Epithelial cell of esophagus (primary cell): ENCODE measurements at regions not wholly inside any gene's neighbourhood (a gene's known extent, or its start where the extent isn't known, plus 50 kb on each side); places are given as distances from the start of the nearest gene placed in this dataset.

ENCODE experiments used
- DNase-seq: peaks from one replicate; pipeline ENCODE4 v3.0.0; 2010; ENCODE audit warnings: low read depth
- H3K4me3 ChIP-seq: 2 replicates; pipeline ENCODE4 v1.5.1; 2011; ENCODE audit warnings: mild to moderate bottlenecking, low read length, control low read depth
- TF ChIP-seq, protein P1 (sequence below): IDR thresholded peaks from 2 replicates; pipeline ENCODE4 v1.5.1; 2011; ENCODE audit warnings: low read depth, mild to moderate bottlenecking, low read length, control low read depth, inconsistent platforms; ENCODE audit not compliant: insufficient read depth; ENCODE audit errors: missing control alignments

- no peak overlapping the region for H3K4me3 ChIP-seq
- no peak for DNase-seq
Observed at GRCh38 chr2:104109356-104109755, 744.6 kb upstream of the POU3F3 start.

GRCh38 chr2:104118889-104119288 is 735.0 kb upstream of the POU3F3 start:
- no peak for DNase-seq
- H3K4me3 ChIP-seq, result no peak overlapping the region
- TF ChIP-seq, protein P1, sequence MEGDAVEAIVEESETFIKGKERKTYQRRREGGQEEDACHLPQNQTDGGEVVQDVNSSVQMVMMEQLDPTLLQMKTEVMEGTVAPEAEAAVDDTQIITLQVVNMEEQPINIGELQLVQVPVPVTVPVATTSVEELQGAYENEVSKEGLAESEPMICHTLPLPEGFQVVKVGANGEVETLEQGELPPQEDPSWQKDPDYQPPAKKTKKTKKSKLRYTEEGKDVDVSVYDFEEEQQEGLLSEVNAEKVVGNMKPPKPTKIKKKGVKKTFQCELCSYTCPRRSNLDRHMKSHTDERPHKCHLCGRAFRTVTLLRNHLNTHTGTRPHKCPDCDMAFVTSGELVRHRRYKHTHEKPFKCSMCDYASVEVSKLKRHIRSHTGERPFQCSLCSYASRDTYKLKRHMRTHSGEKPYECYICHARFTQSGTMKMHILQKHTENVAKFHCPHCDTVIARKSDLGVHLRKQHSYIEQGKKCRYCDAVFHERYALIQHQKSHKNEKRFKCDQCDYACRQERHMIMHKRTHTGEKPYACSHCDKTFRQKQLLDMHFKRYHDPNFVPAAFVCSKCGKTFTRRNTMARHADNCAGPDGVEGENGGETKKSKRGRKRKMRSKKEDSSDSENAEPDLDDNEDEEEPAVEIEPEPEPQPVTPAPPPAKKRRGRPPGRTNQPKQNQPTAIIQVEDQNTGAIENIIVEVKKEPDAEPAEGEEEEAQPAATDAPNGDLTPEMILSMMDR, result no peak

More at GRCh38 chr2:104109356-104109755, 744.6 kb upstream of the POU3F3 start:
- TF ChIP-seq, protein P1, result no peak

GRCh38 chr2:104120171-104120570 is 733.7 kb upstream of the POU3F3 start:
- TF ChIP-seq, protein P1, result no peak

DNA sequence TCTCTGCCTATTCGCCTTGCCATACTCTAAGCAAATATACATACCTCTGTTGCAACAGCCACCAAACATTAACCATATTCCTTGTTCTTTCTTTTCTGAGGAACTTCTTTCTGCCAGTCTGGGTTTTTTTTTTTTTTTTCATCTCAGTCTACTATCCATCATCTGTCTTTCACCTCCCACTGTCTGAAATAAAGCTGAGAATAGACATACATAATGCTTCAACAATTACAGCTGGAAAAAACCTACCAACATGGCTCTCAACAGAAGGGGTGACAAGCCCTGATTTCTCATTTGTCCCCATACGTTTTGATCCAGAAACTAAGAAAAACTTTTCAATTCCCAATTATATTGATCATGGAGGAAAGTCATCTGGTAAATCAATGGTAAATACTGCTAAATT is 728.8 kb upstream of the POU3F3 start:
- TF ChIP-seq, protein P1, result no peak
- DNase-seq, result no peak
- H3K4me3 ChIP-seq, result no peak overlapping the region

More at GRCh38 chr2:104120171-104120570, 733.7 kb upstream of the POU3F3 start:
- no peak for DNase-seq
- H3K4me3 ChIP-seq, result no peak overlapping the region

- TF ChIP-seq, protein P1, result no peak
- DNase-seq, result no peak
- no peak overlapping the region for H3K4me3 ChIP-seq
Observed at GRCh38 chr2:104127049-104127770, 726.7 kb upstream of the POU3F3 start.

GRCh38 chr2:104140361-104140760 is 713.6 kb upstream of the POU3F3 start:
- TF ChIP-seq, protein P1, result no peak
- no peak overlapping the region for H3K4me3 ChIP-seq
- no peak for DNase-seq

DNA sequence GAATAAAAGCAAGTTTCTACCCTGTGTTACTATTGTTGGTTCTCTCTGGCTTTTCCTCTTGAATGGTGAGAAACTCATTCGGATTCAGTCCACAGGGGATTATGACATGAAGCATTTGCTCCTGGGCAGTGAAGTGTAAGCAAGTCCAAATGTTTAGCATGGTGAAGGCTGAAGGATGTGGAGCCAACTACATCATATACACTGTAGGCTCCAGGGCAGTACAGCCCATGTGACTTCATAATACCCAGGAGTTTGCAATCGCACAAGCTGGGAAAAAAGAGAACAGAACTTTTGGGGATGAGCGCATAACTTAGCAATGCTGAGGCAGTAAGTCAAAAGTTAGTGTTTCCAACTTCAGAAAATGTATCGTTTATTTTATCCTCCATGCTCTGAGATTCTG is 695.7 kb upstream of the POU3F3 start:
- DNase-seq, result no peak
- no peak overlapping the region for H3K4me3 ChIP-seq

More for the DNA sequence above, 695.7 kb upstream of the POU3F3 start:
- TF ChIP-seq, protein P1, result no peak
